Endothelial cell of umbilical vein (primary cell): ENCODE measurements at regions not wholly inside any gene's neighbourhood (a gene's known extent, or its start where the extent isn't known, plus 50 kb on each side); places are given as distances from the start of the nearest gene placed in this dataset.

Experiments used
- BruUV-seq: library from RNA; stranded (reverse); fragments of 400-500 nt; replicated peaks from 2 replicates; lab custom pipeline; 2021; lab: Mats Ljungman, UMichigan
- CTCF ChIA-PET: fragments of 300-600, 350-600 bp; sonication (Branson Sonifier 250); formaldehyde crosslinking; loops from one replicate; lab custom pipeline; 2021; ENCODE audit warnings: antibody characterized with exemption, inconsistent platforms; lab: Charles Lee
- POLR2A ChIA-PET: fragments of 300-600, 350-600 bp; sonication (Branson Sonifier 250); formaldehyde crosslinking; loops from one replicate; lab custom pipeline; 2021; ENCODE audit warnings: antibody characterized with exemption, inconsistent platforms; lab: Charles Lee
- DNase-seq: peaks from one replicate; pipeline ENCODE4 v3.0.0-alpha.2; 2011; ENCODE audit warnings: low read depth, low spot score
- FAIRE-seq: peaks from 2 replicates; lab custom pipeline; 2011; peaks lifted over from hg19 to GRCh38; lab: Jason Lieb, UNC
- H2AFZ ChIP-seq: 2 replicates; pipeline ENCODE4 v1.6.0; 2012; ENCODE audit warnings: low read depth, low read length, control low read depth, inconsistent platforms
- H3K27ac ChIP-seq: 2 replicates; pipeline ENCODE4 v1.5.1; 2011; ENCODE audit warnings: low read depth, mild to moderate bottlenecking, control low read depth, low read length, moderate library complexity; ENCODE audit not compliant: insufficient read depth
- H3K27me3 ChIP-seq, 2 experiments: 2 replicates each; pipeline versions ENCODE4 v1.6.0 to v1.6.1; 2011; ENCODE audit warnings: low read length in 2 of 2, mixed read lengths in 1 of 2; ENCODE audit not compliant: control insufficient read depth in 2 of 2, insufficient read depth in 2 of 2
- H3K36me3 ChIP-seq, 2 experiments: 2 replicates in 1 of 2; 3 replicates in 1 of 2; pipeline ENCODE4 v1.5.1; 2011; ENCODE audit warnings: low read length in 2 of 2, mild to moderate bottlenecking in 1 of 2, moderate library complexity in 1 of 2; ENCODE audit not compliant: control insufficient read depth in 2 of 2, insufficient read depth in 2 of 2; ENCODE audit errors: extremely low read depth in 1 of 2
- H3K4me1 ChIP-seq: 3 replicates; pipeline ENCODE4 v1.5.1; 2011; ENCODE audit warnings: mild to moderate bottlenecking, low read length; ENCODE audit not compliant: control insufficient read depth, insufficient read depth; ENCODE audit errors: extremely low read depth
- H3K4me2 ChIP-seq: 2 replicates; pipeline ENCODE4 v1.6.1; 2011; ENCODE audit warnings: low read length, control low read depth, mixed read lengths; ENCODE audit not compliant: insufficient read depth
- H3K4me3 ChIP-seq, 3 experiments: fragments of 200-600 bp in 1 of 3; sonication (generic), shearing (Covaris generic) in 1 of 3; replicated peaks in 1 of 3; 2 replicates each; pipeline ENCODE4 v1.5.1; 2011 to 2016; ENCODE audit warnings: control low read depth in 3 of 3, low read length in 3 of 3, mild to moderate bottlenecking in 2 of 3, inconsistent platforms in 1 of 3, low read depth in 1 of 3, moderate library complexity in 1 of 3; ENCODE audit not compliant: insufficient read depth in 1 of 3
- H3K79me2 ChIP-seq: 2 replicates; pipeline ENCODE4 v1.6.0; 2012; ENCODE audit warnings: low read length, inconsistent platforms; ENCODE audit not compliant: control insufficient read depth, insufficient read depth
- H3K9ac ChIP-seq: replicated peaks from 2 replicates; pipeline ENCODE3; 2011; ENCODE audit warnings: low read length, control low read depth; ENCODE audit not compliant: insufficient read depth; ENCODE audit errors: extremely low read depth
- H3K9me1 ChIP-seq: replicated peaks from 3 replicates; pipeline ENCODE4 v1.6.0; 2011; ENCODE audit warnings: mild to moderate bottlenecking, low read length; ENCODE audit not compliant: control insufficient read depth, insufficient read depth; ENCODE audit errors: extremely low read depth
- H3K9me3 ChIP-seq: replicated peaks from 2 replicates; pipeline ENCODE4 v1.5.1; 2012; ENCODE audit warnings: low read length, inconsistent platforms; ENCODE audit not compliant: control insufficient read depth, insufficient read depth
- H4K20me1 ChIP-seq: replicated peaks from 2 replicates; pipeline ENCODE3; 2011; ENCODE audit warnings: mild to moderate bottlenecking, low read length; ENCODE audit not compliant: control insufficient read depth, insufficient read depth; ENCODE audit errors: extremely low read depth
- EZH2 ChIP-seq: IDR thresholded peaks from 2 replicates; pipeline ENCODE4 v1.6.1; 2012; ENCODE audit warnings: borderline replicate concordance, low read depth, mild to moderate bottlenecking, moderate library complexity, low read length, inconsistent platforms; ENCODE audit not compliant: severe bottlenecking
- FOS ChIP-seq: IDR thresholded peaks from 2 replicates; pipeline ENCODE4 v1.6.1; 2011; ENCODE audit warnings: mild to moderate bottlenecking, low read length, moderate library complexity, borderline replicate concordance; ENCODE audit not compliant: insufficient read depth
- GATA2 ChIP-seq: IDR thresholded peaks from 2 replicates; pipeline ENCODE4 v1.7.0; 2011; ENCODE audit warnings: low read depth, mild to moderate bottlenecking, moderate library complexity, mixed read lengths, low read length; ENCODE audit not compliant: insufficient read length, insufficient read depth
- JUN ChIP-seq: IDR thresholded peaks from 2 replicates; pipeline ENCODE4 v1.6.1; 2011; ENCODE audit warnings: borderline replicate concordance, low read depth; ENCODE audit not compliant: insufficient read length, insufficient read depth
- MYC ChIP-seq: IDR thresholded peaks from one replicate; pipeline ENCODE4 v1.6.1; 2011; ENCODE audit warnings: mild to moderate bottlenecking, low read depth, low read length
- POLR2A ChIP-seq: IDR thresholded peaks from 2 replicates; pipeline ENCODE4 v1.6.1; 2012; ENCODE audit warnings: low read depth, mild to moderate bottlenecking, control low read depth, low read length
- POLR2AphosphoS5 ChIP-seq: IDR thresholded peaks from 2 replicates; pipeline ENCODE4 v1.6.1; 2012; ENCODE audit warnings: low read depth, mild to moderate bottlenecking, control low read depth, low read length, moderate library complexity; ENCODE audit not compliant: insufficient read depth
- dilution Hi-C: fragments of 300-500 bp; cut with MboI; formaldehyde crosslinking; loops from one replicate; pipeline ENCODE4 v1.15.0; 2019; ENCODE audit warnings: low sequenced_read_pairs; ENCODE audit not compliant: extremely low pct_ligation_motif_present
- intact Hi-C: fragments of 100-400 bp; cut with micrococcal nuclease; formaldehyde crosslinking; loops from one replicate; pipeline ENCODE4 v1.10.0; 2022
- TF ChIP-seq, protein P1 (sequence below), 2 donors: IDR thresholded peaks; 1 replicate in 1 of 2; 2 replicates in 1 of 2; pipeline ENCODE4 v1.5.1; 2011; ENCODE audit warnings: low read length in 2 of 2, mild to moderate bottlenecking in 2 of 2, moderate library complexity in 2 of 2, control low read depth in 1 of 2, inconsistent platforms in 1 of 2, low read depth in 1 of 2; ENCODE audit not compliant: insufficient read depth in 1 of 2; ENCODE audit errors: extremely low read depth in 1 of 2
- TF ChIP-seq, protein P2 (sequence below): IDR thresholded peaks from 2 replicates; pipeline ENCODE4 v1.6.1; 2011; ENCODE audit not compliant: insufficient read depth, insufficient read length

GRCh38 chr12:25771476-25771875, 187.0 kb upstream of the RASSF8 start:
- no peaks in the 10 kb centered on the region for H4K20me1 ChIP-seq
- dilution Hi-C loops: no loop called here
- no peak overlapping the region for H2AFZ ChIP-seq
- H3K4me3 ChIP-seq: no peak overlapping the region
- H3K4me2 ChIP-seq: no peak overlapping the region
- intact Hi-C loops: no loop called here
- BruUV-seq: no TSS peak
- no peaks in the 10 kb centered on the region for H3K36me3 ChIP-seq
- DNase-seq: no peak
- H3K4me1 ChIP-seq: peaks cover 22% of the 10 kb centered on the region
- H3K9me1 ChIP-seq: no peaks in the 10 kb centered on the region
- H3K27me3 ChIP-seq: no peaks in the 10 kb centered on the region
- no peaks in the 10 kb centered on the region for H3K79me2 ChIP-seq
- no peak for FAIRE-seq
- TF ChIP-seq JUN: no peak
- TF ChIP-seq FOS: no peak
- TF ChIP-seq, protein P1, sequence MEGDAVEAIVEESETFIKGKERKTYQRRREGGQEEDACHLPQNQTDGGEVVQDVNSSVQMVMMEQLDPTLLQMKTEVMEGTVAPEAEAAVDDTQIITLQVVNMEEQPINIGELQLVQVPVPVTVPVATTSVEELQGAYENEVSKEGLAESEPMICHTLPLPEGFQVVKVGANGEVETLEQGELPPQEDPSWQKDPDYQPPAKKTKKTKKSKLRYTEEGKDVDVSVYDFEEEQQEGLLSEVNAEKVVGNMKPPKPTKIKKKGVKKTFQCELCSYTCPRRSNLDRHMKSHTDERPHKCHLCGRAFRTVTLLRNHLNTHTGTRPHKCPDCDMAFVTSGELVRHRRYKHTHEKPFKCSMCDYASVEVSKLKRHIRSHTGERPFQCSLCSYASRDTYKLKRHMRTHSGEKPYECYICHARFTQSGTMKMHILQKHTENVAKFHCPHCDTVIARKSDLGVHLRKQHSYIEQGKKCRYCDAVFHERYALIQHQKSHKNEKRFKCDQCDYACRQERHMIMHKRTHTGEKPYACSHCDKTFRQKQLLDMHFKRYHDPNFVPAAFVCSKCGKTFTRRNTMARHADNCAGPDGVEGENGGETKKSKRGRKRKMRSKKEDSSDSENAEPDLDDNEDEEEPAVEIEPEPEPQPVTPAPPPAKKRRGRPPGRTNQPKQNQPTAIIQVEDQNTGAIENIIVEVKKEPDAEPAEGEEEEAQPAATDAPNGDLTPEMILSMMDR (IDR thresholded peaks at IDR 0.05; ENCODE audit: extremely low read depth in 1 of 2, insufficient read depth in 1 of 2, low read depth in 1 of 2, low read length in 2 of 2): no peak
- TF ChIP-seq, protein P2, sequence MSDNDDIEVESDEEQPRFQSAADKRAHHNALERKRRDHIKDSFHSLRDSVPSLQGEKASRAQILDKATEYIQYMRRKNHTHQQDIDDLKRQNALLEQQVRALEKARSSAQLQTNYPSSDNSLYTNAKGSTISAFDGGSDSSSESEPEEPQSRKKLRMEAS: no peak
- TF ChIP-seq EZH2: no peak
- no peak for TF ChIP-seq MYC
- no peak for TF ChIP-seq GATA2
- no peak for TF ChIP-seq POLR2AphosphoS5
- no peak for TF ChIP-seq POLR2A
- no peak overlapping the region for H3K27ac ChIP-seq
- no peaks in the 10 kb centered on the region for H3K9me3 ChIP-seq
- POLR2A ChIA-PET: no interaction called here
- CTCF ChIA-PET: interaction anchor here (0.6 to 2.0 kb wide), 2 partner anchors 9 to 112 kb away, joined by 4 read pairs; no protein-coding TSS in a partner anchor
- no peak overlapping the region for H3K9ac ChIP-seq
